DND-41 (cell line): ENCODE measurements at regions not wholly inside any gene's neighbourhood (a gene's known extent, or its start where the extent isn't known, plus 50 kb on each side); places are given as distances from the start of the nearest gene placed in this dataset.

Source experiments
- ATAC-seq: fragments of 200-7000 bp; cut with Tn5 transposase; 3 replicates; pipeline ENCODE4 v1.9.1; 2021; ENCODE audit warnings: low read depth; ENCODE audit not compliant: insufficient read depth
- DNase-seq: peaks from one replicate; pipeline ENCODE4 v3.0.0-alpha.2; 2020
- H2AFZ ChIP-seq: 2 replicates; pipeline ENCODE4 v1.6.0; 2012; ENCODE audit warnings: low read depth, low read length
- H3K27ac ChIP-seq: 2 replicates; pipeline ENCODE4 v1.5.1; 2012; ENCODE audit warnings: low read length, inconsistent platforms
- H3K27me3 ChIP-seq: fragments of 200-600 bp; sonication (generic); 2 replicates; pipeline ENCODE4 v1.6.0; 2012; ENCODE audit warnings: low read length, mild to moderate bottlenecking, inconsistent platforms; ENCODE audit not compliant: insufficient read depth, poor library complexity
- H3K36me3 ChIP-seq: 2 replicates; pipeline ENCODE4 v1.5.1; 2012; ENCODE audit warnings: low read length, inconsistent platforms; ENCODE audit not compliant: insufficient read depth
- H3K4me1 ChIP-seq: 2 replicates; pipeline ENCODE4 v1.5.1; 2012; ENCODE audit warnings: mild to moderate bottlenecking, low read length; ENCODE audit not compliant: insufficient read depth
- H3K4me2 ChIP-seq: 2 replicates; pipeline ENCODE4 v1.6.0; 2012; ENCODE audit warnings: mild to moderate bottlenecking, moderate library complexity, low read length, inconsistent platforms; ENCODE audit not compliant: insufficient read depth
- H3K4me3 ChIP-seq, 2 experiments: fragments of 200-600 bp in 1 of 2; shearing (Covaris generic) in 1 of 2; 2 replicates each; pipeline ENCODE4 v1.5.1; 2012 to 2016; ENCODE audit warnings: inconsistent platforms in 2 of 2, low read length in 2 of 2, mild to moderate bottlenecking in 2 of 2, low read depth in 1 of 2, moderate library complexity in 1 of 2
- H3K79me2 ChIP-seq: 2 replicates; pipeline ENCODE4 v1.6.0; 2012; ENCODE audit warnings: low read length, inconsistent platforms; ENCODE audit not compliant: insufficient read depth
- H3K9ac ChIP-seq: 2 replicates; pipeline ENCODE4 v1.6.0; 2012; ENCODE audit warnings: low read depth, mild to moderate bottlenecking, inconsistent platforms, low read length, moderate library complexity
- H3K9me3 ChIP-seq: 2 replicates; pipeline ENCODE4 v1.5.1; 2012; ENCODE audit warnings: low read length, moderate library complexity, mild to moderate bottlenecking, inconsistent platforms; ENCODE audit not compliant: insufficient read depth, severe bottlenecking
- H4K20me1 ChIP-seq: 2 replicates; pipeline ENCODE4 v1.6.0; 2012; ENCODE audit warnings: low read length; ENCODE audit not compliant: insufficient read depth
- CTCF ChIP-seq: IDR thresholded peaks from 2 replicates; pipeline ENCODE4 v1.5.1; 2012; ENCODE audit warnings: borderline replicate concordance, low read length, moderate library complexity, mild to moderate bottlenecking; ENCODE audit not compliant: poor library complexity, severe bottlenecking; ENCODE audit errors: extremely low read depth
- EZH2 ChIP-seq: IDR thresholded peaks from 3 replicates; pipeline ENCODE4 v1.6.1; 2012; ENCODE audit warnings: borderline replicate concordance, low read depth, mild to moderate bottlenecking, moderate library complexity, low read length, inconsistent platforms; ENCODE audit not compliant: severe bottlenecking

DNA sequence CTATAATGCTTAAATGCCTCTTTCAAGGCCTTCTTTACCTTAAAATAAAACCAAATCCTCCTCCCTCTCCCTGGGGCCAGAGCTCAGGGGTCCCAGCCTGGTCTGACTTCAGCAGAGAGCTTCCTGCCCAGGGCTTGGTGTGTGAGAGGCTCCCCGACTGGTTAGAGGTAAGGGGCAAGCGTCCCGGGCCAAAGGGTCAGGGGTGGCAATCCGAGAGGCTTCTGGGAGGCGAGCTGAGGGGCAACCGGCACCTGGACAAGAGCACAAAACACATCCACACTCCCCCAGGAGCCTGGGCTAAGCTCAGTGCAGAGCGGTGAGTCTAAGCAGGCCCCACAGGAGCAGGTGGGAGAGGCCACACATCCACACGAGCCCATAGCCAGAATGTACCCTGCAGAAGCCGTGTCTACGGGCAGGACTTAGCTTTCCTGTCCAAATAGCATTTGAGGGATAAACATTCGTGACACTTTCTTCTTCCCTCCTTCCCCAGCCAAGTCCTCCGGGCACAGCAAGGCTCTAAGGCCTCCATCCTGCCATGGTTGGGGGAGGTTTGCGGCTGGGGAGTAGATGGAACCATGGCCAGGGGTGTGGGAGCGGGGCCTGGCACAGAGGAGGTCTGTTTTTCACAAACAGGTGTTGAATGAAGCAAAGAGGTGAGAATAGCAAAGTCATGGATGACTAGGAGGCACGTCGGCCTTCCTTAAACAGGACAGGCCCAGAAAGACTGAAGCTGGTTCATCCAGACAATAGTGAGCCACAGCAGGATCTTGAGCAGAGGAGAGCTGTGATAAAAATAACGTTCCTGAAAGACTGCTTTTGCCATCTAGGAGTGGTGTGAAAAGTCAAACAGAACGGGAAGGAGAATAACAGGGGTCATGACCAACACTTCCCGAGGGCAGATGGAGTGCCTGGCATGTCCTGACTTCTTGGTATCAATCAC, 98.7 kb upstream of the IQSEC1 start:
- Histone ChIP-seq H3K4me1 (no peaks in the 10 kb centered on the region), H3K36me3 (no peaks in the 10 kb centered on the region), H3K4me3 (no peak overlapping the region), H3K27me3 (no peaks in the 10 kb centered on the region), H3K27ac (no peak overlapping the region), H3K79me2 (no peaks in the 10 kb centered on the region), H3K9me3 (no peaks in the 10 kb centered on the region), H2AFZ (no peak overlapping the region), H3K4me2 (no peak overlapping the region), H3K9ac (no peak overlapping the region), H4K20me1 (0 out of 2 replicates have a peak, but pooled peaks cover 3% of the 10 kb centered on the region)
- ATAC-seq: no peak
- TF ChIP-seq EZH2: no peak
- no peak for TF ChIP-seq CTCF
- DNase-seq: no peak

DNA sequence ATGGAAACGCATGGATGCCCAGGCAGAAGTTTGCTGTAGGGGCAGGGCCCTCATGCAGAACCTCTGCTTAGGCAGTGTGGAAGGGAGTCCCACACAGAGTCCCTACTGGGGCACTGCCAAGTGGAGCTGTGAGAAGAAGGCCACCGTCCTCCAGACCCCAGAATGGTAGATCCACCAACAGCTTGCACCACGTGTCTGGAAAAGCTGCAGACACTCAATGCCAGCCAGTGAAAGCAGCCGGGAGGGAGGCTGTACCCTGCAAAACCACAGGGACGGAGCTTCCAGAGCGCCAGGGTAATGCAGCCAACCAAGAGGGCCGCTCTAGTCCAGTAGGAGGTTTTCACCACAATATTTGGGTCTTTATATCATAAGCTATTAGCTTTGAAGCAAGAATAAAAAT, 97.1 kb upstream of the IQSEC1 start:
- ATAC-seq: no peak

DNA sequence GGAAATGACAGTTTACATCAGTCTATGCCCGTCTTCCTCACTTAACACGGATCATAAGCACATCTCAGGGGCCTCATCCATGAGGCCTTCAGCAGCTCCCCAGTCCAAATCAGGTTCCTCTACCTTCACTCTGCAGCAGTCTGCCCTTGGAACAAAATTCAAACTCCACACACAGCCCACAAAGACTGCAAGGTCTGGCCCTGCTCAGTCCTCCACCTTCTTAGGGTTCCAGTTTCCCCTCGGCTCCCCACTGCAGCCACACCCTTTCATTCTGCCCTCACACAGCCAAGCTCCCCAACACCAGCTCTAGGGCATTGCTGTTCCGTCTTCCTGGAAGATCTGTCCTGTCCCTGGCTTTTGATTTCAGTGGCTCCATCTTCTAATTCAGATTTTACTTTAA, 95.2 kb upstream of the IQSEC1 start:
- H3K79me2 ChIP-seq: no peaks in the 10 kb centered on the region
- no peak overlapping the region for H2AFZ ChIP-seq
- DNase-seq (no peak), ATAC-seq (no peak)
- no peaks in the 10 kb centered on the region for H3K4me1 ChIP-seq
- no peak overlapping the region for H3K27ac ChIP-seq
- H3K9me3 ChIP-seq: no peaks in the 10 kb centered on the region
- H3K9ac ChIP-seq: no peak overlapping the region
- no peak for TF ChIP-seq CTCF
- TF ChIP-seq EZH2: no peak
- 0 out of 2 replicates have a peak, but pooled peaks cover 6% of the 10 kb centered on the region for H4K20me1 ChIP-seq
- H3K36me3 ChIP-seq: no peaks in the 10 kb centered on the region
- no peaks in the 10 kb centered on the region for H3K27me3 ChIP-seq
- no peak overlapping the region for H3K4me2 ChIP-seq
- no peak overlapping the region for H3K4me3 ChIP-seq

More for the DNA sequence above, 97.1 kb upstream of the IQSEC1 start:
- DNase-seq: no peak
- no peaks in the 10 kb centered on the region for H3K27me3 ChIP-seq
- no peaks in the 10 kb centered on the region for H3K79me2 ChIP-seq
- H2AFZ ChIP-seq: no peak overlapping the region
- H3K27ac ChIP-seq: no peak overlapping the region
- no peaks in the 10 kb centered on the region for H3K4me1 ChIP-seq
- H4K20me1 ChIP-seq: 0 out of 2 replicates have a peak, but pooled peaks cover 9% of the 10 kb centered on the region
- H3K36me3 ChIP-seq: no peaks in the 10 kb centered on the region
- no peaks in the 10 kb centered on the region for H3K9me3 ChIP-seq
- no peak overlapping the region for H3K9ac ChIP-seq
- H3K4me2 ChIP-seq: no peak overlapping the region
- no peak for TF ChIP-seq CTCF
- TF ChIP-seq EZH2: no peak
- no peak overlapping the region for H3K4me3 ChIP-seq
